ENCODE measurements at regions not wholly inside any gene's neighbourhood (a gene's known extent, or its start where the extent isn't known, plus 50 kb on each side); places are given as distances from the start of the nearest gene placed in this dataset.

- no peak for TF ChIP-seq USF2 (IDR thresholded peaks at IDR 0.05; ENCODE audit: low read depth, low read length)
- no peak for TF ChIP-seq CTCF (conservative IDR thresholded peaks at IDR 0.05; ENCODE audit: low read depth, low read length)
- no peak for TF ChIP-seq MAZ (IDR thresholded peaks at IDR 0.05; ENCODE audit: borderline replicate concordance, low read depth, low read length)
- TF ChIP-seq RFX5 (IDR thresholded peaks at IDR 0.05; ENCODE audit: low read depth, low read length): no peak
- TF ChIP-seq RAD21 (IDR thresholded peaks at IDR 0.05; ENCODE audit: low read length): no peak
- TF ChIP-seq CEBPB (IDR thresholded peaks at IDR 0.05; ENCODE audit: low read depth, low read length): no peak
- no peak for TF ChIP-seq POLR2A (IDR thresholded peaks at IDR 0.05; ENCODE audit: low read depth, low read length)
- no peak for TF ChIP-seq MXI1 (IDR thresholded peaks at IDR 0.05; ENCODE audit: borderline replicate concordance, low read depth, low read length)
- no peak for TF ChIP-seq BHLHE40 (IDR thresholded peaks at IDR 0.05; ENCODE audit: low read depth, low read length)
Measured at GRCh38 chr6:147909640-147910039, 401.1 kb downstream of the SAMD5 start.

Measured in IMR-90 (cell line).